HT-29 (cell line): ENCODE measurements at regions not wholly inside any gene's neighbourhood (a gene's known extent, or its start where the extent isn't known, plus 50 kb on each side); places are given as distances from the start of the nearest gene placed in this dataset.
A peak's percentile ranks its signal among the peaks of the same experiment; 100 is the strongest.

Source experiments
- DNase-seq: peaks from one replicate; pipeline ENCODE4 v3.0.0-alpha.2; 2015; ENCODE audit warnings: low spot score

DNA sequence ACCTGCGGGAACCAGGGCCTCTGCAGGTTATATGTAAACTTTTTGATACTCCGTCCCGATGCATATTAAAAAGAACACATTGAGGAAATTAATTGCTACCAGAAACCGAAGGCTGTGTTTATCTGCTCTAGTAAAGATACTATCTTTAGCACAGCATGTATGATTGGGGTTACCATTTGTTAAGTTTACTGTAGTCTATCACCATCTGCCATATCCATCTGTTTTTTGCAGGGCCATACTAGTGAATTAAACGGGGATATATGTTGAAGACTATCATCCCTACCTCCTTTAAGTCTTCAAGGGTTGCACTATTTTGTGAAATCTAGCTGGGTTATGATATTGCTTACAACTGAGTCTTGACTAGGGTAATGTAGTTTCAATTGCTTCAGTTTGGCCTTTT, 597.0 kb downstream of the SQOR start:
- no peak for DNase-seq

DNA sequence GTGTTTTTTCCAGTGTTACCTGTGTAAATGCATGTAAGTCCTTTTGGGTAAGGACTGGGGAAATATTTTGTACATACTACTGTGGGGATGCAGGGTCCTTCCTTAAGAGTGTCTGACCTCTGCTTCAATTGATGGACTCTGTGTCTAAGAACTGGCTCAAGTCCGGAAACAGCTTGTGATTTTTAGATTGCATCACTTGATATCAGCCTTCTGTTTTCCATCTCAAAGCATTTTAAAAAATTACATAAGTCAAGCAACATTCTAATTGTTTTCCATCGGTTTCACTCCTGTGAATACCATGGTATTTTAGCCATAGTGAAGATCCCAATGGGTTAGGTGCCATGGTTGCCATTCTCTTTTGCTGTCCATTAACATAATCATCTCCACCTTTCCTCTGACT, 597.6 kb downstream of the SQOR start:
- no peak for DNase-seq

DNA sequence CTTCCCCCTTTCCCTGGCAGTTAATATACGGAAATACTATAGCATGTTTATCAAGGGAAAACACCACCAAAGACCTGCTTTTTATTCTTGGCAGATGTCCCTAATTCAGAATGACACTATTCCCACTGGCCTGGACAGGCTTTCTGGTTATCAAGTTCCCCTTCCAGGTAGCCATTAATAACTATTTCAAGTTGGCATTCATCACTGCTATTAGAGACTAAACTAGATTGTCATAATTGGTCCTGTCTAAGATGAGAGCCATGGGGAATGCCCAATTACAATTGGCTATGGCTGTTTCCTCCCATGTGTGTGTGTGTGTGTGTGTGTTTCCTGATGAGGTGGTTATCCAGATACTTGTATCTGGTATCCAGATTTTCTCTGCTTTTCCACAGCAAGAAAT, 608.1 kb downstream of the SQOR start:
- no peak for DNase-seq

DNA sequence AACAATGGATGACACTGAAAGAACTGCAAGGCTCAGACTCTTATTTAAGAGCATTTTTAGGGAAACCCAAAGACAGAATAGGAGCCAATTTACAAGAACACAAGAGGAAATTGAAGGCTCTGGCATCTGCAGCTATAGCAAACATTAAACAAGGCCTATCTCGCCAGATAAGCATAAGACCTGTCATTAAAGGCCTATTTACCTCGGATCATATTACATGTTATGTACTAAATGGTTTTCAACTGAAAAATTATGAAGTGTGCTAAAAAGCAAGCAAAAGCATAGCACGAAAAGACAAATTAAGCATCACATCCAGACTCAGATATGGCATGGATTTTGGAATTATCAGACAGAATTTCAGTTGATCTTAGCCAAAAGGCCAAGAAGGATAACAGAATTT, 617.1 kb downstream of the SQOR start:
- no peak for DNase-seq

DNA sequence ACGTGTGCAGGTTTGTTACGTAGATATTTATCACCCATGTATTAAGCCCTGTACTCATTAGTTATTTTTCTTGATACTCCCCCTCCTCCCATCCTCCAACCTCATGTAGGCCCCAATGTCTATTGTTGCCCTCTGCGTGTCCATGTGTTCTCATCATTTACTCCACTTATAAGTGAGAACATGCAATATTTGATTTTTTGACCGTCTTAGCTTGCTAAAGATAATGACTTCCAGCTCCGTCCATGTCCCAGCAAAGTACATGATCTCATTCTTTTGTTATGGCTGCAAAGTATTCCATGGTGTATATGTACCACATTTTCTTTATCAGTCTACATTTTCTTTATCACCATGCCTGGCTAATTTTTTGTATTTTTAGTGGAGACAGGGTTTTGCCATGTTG, 623.2 kb downstream of the SQOR start:
- no peak for DNase-seq

DNA sequence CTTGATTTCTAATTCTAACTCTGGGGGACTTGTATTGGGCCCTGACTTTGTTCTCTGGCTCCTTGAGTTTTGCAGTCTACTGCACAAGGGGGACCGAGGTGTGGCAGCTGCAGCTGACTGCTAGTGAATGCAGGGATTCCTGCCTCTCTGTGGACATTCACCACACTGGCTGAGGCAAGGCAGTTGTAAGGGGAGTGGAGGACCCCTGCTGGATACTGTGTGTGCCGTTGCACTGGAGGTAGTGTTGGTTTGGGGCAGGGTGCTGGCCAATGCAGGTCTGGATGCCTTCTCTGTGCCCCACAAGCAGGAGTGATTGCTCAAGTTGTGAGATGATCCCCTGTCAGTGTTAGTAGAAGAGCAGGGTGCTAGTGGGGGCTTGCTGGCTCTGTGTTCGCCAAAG, 626.1 kb downstream of the SQOR start:
- no peak for DNase-seq

DNA sequence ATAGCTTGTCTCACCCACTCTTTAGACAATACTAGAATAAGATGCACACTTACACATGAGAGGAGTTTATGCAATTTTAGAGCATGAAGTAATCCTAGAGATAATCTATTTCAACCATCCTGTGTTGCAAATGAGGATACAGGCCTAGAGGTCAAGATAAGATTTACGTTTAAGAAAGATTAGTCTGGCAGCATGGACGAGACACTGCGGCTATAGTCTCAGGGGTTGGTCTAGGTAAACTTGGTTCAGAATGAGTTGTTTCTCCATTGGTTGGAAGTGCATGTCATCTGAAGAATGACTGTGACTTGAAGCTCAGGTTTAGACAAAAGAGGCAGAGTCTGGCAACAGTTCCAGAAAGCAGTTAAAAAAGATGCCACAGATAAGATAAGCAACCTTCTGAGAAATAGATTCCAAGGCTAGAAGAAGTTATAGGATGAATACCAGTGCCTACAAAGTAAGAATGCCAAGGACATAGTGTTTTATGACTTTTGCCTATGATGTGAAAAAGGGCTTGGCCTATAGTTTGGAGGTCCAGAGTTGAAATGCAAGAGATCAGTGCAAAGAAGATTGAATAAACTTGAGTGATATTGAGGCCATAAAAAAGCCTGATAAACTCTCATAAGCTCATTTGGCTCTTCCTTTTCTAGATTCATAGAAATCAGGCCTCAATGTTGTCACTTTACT, 631.0 kb downstream of the SQOR start:
- DNase-seq = no peak

DNA sequence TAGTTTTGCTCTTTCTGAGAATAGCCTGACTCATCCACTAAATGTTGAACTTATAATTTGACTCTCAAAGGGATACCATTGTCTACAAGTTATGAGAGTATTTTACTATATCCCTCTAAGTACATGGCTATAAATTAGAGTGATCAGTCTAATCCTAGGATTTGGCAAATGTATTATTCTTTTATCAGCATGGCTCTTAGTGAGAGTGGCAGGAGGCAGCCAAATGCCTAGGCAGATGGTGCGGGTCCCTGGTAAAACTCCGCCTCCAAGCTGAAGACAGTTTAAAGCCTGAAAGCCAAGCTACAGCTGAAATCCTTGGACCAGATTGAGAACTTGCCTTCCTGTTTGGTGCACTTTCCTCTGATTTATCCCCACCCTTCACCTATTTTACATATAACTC, 631.8 kb downstream of the SQOR start:
- no peak for DNase-seq

DNA sequence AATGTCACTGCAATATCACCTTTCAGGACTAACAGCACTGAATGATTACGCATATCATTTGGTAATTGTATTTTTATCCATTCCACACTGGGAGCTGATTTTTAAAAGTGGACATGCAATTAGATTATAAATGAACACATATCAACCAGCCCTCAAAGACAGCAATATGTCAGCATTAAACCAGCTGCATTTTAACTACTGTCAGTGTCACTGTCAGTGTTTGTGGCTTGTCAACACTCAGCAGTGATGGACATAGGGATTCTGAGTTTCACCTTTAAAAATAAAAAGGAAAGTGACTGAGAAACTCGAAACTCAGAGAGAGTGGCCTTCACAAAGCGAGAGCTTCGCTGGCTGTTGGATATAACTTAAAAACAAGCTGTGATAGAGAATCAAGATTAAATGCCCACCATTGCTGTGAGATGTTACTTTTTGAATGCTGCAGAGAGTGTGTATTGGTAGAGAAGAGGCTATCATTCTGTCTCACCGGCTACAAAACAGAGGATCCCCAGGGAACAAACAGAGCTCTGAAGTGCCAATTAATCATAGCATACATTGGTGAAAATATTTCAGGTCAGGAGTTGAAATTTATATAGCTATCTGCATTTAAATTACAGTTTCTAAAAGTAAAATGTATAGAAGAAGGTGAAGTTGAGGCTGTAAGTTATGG, 635.8 kb downstream of the SQOR start:
- no peak for DNase-seq

DNA sequence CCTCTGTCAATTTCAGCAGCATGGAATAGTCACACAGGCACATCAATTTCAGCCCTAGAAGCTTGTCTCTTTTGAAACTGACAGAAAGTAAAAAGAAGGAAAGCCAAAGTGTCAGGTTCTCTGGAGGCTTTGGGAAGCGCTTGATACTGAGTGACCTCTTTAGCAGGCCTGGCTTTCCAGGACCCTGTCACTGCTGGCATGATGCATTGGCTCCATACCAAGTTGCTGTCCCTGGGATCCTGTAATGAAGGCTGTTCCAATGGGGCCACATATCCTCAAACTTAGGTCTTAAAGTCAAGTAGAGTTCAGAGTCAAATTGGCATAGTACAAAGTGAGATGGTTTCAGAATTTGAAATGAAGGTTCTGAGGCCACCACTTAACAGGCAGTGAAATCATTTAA, 640.9 kb downstream of the SQOR start:
- no peak for DNase-seq

DNA sequence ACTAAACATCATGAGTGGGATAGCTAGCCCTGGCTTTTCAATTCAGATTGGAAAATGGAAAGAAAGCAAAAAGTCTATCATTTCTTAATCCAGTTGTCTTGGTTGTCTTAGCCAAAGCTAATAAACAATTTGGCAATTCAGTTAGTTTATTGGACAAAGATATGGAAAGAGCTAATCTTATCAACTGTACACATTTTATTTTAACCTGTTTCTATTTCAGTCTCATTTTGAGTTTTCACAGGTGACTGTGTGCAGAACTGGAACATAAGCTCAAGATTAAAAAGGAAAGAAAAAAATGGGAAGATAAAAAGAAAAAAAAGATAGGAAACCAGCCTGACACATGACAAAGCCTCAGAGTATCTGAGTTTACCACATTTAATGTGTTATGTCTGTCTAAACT, 642.6 kb downstream of the SQOR start:
- no peak for DNase-seq

DNA sequence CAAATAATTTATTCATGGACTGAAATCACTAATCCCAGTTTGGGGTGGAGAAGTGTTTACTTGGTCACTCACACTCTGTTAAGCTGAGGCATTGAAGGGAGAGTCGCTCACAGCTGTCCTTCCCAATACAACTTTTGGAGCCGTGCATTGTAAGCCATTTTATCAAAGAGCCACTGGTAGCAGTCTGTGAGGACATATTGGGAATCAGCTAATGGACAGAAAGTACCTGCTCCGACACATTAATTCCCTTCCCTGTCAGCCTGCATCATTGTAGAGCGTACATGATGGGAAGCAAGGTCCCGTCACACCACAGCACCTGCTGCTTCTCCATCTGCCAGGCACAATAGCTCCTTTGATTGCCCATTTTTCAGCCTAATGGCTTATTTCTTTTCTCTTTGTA, 643.2 kb downstream of the SQOR start:
- DNase-seq = no peak

DNA sequence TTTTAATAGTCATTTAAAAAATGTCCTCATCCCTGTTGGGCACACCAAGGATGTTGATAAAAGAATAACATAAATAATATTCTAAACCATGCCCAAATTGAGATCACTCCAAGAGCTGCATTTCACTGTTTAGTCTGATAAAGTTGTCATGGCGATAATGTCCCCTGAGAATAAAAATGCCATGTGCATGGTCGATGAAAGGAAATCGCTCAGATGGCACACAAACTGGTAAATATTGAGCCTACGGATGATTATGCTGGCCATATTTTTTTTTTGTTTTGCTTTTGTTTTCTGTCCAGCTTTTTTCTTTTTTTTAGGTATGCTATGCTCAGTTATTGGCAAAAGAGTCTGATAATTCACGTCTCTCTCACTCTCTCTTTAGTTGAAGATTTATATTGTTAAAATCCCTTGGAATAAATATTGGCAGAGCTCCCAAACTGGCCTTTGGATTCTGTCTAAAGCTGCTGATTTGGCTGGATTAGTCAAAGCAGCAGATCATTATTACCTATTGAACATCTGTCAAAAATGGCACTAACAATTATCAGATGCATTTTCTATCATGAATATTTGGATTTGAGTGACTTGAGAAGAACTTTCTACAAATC, 643.8 kb downstream of the SQOR start:
- no peak for DNase-seq

DNA sequence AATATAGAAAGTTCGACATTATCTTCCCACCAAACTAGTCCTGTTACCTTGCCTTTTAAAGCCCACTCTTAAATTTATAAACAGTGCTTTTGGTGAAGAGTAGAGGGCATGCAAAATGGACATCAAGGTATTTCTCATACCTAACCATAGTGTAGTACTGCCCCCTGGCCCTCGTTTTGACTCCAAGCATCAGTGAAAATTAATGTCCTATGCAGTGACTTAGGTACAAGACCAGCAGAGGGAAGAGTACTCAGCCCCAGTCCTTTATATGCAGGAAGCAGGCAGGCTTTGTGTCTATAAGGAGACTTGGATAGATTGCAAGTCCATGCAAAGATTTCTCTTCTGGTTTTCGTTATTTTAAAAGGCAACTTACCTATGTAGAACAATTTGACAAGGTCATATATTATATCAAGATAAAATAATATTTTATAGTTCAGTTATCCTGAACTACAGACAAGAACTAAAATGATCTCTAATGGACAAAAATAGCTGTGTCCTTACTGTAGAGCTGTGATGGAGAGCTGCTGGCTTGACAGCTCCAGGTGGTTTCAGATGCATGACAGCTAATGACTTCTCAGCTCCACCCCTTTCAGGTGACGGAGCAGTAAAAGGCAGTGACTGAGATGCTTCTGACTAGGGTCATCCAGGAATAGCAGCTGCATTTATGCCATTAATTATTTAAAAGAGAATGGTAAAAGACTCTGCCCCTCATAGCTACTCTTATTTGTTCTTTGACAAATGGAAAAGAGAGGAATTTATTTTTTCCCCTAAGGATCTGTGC, 646.1 kb downstream of the SQOR start:
- peak; percentile 56 for DNase-seq

DNA sequence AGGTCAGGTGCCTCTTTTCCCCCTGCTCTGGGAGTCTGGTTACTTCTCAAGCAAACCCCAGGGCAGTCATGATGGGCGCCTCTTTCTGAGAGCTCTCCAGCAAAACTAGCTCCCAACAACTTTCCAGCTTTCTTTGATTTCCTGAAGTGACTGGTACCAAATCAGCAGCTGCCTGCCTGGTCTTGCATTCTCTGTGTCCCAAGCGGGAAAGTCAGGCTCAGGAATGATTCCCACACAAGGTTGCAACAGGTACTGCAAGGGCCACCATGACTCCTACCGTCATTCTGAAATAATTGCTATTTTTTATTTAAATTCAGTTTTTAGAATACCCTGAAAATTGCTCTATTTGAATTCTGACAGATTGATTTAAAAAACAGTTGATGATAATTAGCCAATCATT, 658.7 kb downstream of the SQOR start:
- no peak for DNase-seq

DNA sequence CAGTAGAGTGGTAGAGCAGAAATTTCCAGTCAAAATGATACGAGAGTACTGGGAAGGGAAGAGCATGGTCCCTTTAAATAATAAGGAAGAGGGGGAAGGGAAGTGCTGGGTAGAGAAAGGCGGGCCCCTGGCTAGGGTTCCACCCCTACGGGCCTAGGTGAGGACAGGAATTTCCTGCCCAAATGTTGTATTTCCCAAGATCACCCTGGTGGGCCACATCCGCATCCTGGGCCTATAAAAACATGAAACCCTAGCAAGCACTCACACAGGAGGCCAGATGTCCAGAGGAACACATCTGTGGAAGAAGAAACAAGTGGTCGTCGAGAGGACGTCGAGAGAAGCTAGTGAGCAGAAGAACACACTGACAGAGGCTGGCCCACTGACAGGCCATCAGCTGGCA, 661.2 kb downstream of the SQOR start:
- DNase-seq = no peak

DNA sequence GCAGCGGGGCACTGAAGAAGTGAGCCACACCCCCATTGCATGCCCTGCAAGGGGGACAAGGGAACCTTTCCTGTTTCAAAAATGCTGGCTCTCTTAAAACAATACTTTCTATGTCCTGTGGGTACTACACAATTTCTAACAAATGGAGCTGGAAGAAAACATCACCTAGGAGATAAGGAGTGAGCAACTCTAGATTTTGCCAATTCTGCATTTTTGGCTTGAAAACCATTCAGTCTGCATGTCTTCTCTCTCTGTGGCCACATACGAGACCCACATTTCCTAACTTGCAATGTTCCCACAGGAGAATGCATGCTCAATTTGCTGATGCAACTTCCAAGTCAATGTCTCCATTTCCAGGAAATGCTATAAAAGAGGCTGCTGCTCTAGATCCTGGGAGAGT, 662.0 kb downstream of the SQOR start:
- DNase-seq = no peak

DNA sequence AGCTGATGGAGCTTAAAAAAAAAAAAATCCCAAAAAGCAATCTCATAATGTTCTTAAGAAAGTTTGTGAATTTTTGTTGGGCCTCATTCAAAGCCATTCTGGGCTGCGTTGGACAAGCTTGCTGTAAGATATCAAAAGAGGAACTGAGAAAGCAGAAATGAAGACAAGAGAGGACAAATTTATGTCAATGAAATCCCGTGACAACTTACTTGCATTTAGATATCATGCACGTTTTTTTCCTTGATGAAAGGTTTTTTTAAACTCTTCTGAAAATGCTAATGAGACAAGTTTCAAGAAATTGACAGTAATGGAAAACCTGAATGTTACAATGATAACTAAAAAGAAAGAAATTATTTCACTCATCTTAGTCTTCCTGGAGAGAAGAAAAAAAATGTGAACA, 662.9 kb downstream of the SQOR start:
- no peak for DNase-seq

DNA sequence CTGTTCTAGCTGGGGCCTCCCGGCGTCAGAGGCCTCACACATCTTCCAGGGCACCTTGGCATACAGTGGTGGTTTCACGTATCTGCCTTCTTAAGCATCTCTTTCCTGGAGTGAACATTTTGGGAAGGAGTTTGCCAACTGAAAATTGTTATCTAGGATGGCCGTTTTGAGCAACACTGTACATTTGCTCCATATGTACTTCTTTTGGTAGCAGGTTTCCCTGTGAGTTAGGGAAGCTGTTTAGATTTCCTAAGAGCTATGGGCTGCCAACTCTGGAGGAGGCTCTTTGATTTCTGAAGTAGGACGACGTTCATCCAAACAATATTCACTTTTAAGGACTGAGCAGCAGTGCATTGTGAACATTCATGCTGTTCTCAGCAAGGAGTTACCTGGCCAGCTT, 665.9 kb downstream of the SQOR start:
- no peak for DNase-seq

DNA sequence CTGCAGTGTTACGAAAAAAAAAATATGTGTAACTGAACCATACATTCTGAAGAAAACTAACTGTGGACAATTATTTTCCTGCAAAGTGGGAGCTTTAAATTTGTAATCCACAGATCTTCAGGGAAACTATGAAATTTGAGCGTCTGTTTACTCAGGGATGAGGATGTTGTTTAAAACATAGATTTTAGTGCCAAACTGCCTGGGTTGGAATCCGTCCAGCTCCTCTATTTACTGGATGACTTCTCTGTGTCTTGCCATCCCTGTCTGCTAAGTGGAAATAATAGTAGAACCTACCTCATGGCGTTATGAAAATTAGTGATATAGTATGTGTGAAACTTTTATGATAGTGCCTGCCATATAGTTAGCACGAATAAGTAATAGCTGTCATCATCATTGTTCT, 666.5 kb downstream of the SQOR start:
- DNase-seq = no peak

DNA sequence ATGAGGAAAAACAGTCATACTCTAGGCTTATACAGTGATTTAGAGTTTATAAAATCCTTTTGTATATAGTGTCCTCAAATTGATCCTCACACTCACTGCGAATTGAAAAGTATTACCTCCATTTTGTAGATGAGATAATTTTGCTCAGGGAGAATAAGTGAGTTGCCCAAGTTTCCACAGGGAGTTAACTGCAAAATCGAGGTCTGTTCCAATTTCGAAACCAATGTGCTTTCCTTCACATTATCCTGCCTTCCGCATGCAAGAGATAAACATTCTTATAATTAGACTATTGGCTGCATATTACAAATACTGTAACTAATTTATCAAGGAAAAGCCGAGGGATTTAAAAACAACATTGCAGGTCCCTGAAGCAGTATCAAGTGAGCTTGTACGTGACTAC, 667.0 kb downstream of the SQOR start:
- no peak for DNase-seq

DNA sequence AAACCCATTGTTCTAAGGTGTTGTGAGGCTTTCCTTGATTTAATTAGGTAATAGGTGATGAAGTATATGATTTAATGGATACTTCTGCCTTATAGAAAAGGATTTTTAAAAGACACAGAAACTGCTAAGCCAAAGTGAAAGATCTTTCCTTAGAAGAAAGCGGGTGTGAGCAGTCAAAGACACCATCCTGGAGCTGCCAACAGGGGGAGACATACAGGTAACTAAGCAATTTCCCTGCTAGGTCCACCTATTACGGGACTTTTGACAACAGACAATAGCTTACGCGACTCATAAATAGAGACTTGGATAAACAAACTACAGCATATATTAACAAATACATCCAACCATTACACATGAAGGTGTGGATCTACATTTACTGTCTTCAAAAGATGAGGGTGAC, 669.5 kb downstream of the SQOR start:
- DNase-seq = peak; percentile 78

DNA sequence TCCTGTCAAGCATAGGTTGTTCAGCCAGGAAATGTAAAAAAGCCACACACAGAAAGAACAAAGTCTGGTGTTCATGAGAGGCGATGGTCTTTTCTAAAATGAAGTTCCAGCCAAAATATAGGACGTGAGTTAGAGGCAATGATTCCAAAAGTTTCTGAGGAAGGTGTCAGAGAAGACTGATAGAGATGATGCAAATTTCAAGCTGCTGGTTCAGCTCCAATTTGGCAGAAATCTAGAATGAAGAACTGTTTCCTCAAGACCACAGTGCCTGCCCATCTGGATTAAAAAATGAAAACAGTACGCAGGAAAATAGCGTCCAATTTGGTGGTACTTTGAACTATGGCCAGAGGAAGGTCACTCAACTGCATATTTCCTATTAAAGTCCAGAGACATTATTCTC, 672.9 kb downstream of the SQOR start:
- no peak for DNase-seq
